ENCODE measurements at regions not wholly inside any gene's neighbourhood (a gene's known extent, or its start where the extent isn't known, plus 50 kb on each side); places are given as distances from the start of the nearest gene placed in this dataset.

DNA sequence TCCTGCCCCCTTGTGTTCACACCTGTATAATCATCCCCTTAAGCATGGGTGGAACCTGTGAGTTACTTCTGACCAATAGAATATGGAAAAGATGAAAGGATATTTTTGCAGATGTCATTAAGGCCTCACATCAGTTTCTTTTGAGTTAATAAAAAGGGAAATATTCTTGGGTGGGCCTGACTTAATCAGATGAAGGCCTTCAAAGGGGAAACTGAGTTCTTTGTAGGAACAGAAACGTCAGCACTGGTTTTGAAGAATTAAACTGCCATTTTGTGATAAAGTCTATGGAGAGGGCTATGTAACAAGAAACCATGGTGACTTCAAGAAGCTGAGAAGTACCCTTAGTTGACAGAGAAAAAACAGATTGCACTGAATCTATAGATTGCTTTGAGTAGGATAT is 168.7 kb upstream of the CNTNAP4 start:
- Histone ChIP-seq H3K36me3 (ENCODE audit: control insufficient read depth, insufficient read depth, low read length) (no peaks in the 10 kb centered on the region), H3K27me3 (ENCODE audit: control insufficient read depth, insufficient read depth, low read length) (no peaks in the 10 kb centered on the region), H3K4me3 (ENCODE audit: low read depth, low read length) (no peak overlapping the region)
- POLR2A ChIA-PET, result no interaction called here
- DNase-seq (ENCODE audit: low read depth), result no peak
- TF ChIP-seq, protein P1, sequence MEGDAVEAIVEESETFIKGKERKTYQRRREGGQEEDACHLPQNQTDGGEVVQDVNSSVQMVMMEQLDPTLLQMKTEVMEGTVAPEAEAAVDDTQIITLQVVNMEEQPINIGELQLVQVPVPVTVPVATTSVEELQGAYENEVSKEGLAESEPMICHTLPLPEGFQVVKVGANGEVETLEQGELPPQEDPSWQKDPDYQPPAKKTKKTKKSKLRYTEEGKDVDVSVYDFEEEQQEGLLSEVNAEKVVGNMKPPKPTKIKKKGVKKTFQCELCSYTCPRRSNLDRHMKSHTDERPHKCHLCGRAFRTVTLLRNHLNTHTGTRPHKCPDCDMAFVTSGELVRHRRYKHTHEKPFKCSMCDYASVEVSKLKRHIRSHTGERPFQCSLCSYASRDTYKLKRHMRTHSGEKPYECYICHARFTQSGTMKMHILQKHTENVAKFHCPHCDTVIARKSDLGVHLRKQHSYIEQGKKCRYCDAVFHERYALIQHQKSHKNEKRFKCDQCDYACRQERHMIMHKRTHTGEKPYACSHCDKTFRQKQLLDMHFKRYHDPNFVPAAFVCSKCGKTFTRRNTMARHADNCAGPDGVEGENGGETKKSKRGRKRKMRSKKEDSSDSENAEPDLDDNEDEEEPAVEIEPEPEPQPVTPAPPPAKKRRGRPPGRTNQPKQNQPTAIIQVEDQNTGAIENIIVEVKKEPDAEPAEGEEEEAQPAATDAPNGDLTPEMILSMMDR (IDR thresholded peaks at IDR 0.05; ENCODE audit: insufficient read depth, low read depth, low read length), result no peak
- CTCF ChIA-PET, result no interaction called here

DNA sequence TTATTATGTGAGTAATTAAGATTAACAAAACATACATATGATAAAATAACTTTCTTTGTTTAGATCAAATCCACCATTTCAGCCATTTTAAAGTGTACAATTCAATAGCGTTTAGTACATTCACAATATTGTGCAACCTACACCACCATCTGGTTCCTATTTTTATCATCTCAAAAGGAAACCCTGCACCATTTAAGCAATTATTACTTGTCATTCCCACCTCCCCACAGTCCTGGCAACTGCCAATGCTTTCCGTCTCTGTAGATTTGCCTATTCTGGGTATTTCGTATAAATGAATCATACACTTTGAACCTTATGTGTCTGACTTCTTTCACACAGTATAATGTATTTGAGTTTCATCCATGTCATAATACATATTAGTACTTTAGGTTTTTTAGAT is 162.5 kb upstream of the CNTNAP4 start:
- no peak overlapping the region for H3K4me3 ChIP-seq (ENCODE audit: low read depth, low read length)
- TF ChIP-seq, protein P1 (IDR thresholded peaks at IDR 0.05; ENCODE audit: insufficient read depth, low read depth, low read length), result no peak
- no peaks in the 10 kb centered on the region for H3K36me3 ChIP-seq (ENCODE audit: control insufficient read depth, insufficient read depth, low read length)
- ChIA-PET POLR2A (no interaction called here), CTCF (no interaction called here)
- no peaks in the 10 kb centered on the region for H3K27me3 ChIP-seq (ENCODE audit: control insufficient read depth, insufficient read depth, low read length)
- DNase-seq (ENCODE audit: low read depth), result no peak

DNA sequence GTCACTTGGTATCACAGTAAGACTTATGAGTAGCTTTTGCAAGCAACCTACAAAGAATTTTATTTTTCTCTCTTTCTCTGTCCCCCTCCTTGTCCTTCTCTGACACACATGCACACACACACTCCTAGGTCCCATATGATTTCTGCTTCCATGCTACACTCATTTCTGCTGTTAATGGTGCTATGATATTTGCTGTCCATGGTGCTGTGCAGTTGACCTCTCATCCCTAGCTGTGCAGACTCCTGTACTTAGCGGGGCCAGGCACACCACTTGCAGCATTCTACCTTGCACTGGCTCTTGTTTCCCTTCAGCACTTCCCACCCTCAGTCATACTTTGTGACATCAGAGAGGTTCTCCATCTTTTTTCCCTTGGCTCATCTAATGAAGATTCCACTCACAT is 158.9 kb upstream of the CNTNAP4 start:
- Histone ChIP-seq H3K36me3 (ENCODE audit: control insufficient read depth, insufficient read depth, low read length) (no peaks in the 10 kb centered on the region), H3K4me3 (ENCODE audit: low read depth, low read length) (no peak overlapping the region), H3K27me3 (ENCODE audit: control insufficient read depth, insufficient read depth, low read length) (no peaks in the 10 kb centered on the region)
- ChIA-PET POLR2A (no interaction called here), CTCF (interaction anchor here (0.8 kb wide), 1 partner anchor 12 kb away, joined by 5 read pairs; no protein-coding TSS in a partner anchor)
- TF ChIP-seq, protein P1 (IDR thresholded peaks at IDR 0.05; ENCODE audit: insufficient read depth, low read depth, low read length), result no peak
- DNase-seq (ENCODE audit: low read depth), result no peak

DNA sequence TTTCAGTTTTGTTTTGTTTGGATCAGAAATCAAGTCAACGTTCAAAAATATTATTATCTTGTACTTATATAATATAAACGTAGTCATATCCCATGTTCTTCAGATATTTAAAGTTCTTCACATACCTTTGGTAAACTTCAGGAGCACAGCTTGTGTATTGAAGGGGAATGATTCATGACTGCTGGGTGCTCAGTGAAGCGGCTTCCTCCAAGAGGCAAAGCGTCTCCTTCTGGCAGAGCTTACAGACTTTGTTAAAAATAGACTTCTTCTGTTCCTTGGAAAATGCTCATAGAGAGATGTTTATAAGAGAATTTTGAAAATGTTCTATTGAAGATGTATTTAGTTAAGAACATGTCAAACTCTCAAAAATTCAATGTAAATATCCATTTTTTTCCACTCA is 155.6 kb upstream of the CNTNAP4 start:
- TF ChIP-seq, protein P1 (IDR thresholded peaks at IDR 0.05; ENCODE audit: insufficient read depth, low read depth, low read length), result no peak
- CTCF ChIA-PET, result no interaction called here
- DNase-seq (ENCODE audit: low read depth), result no peak
- Histone ChIP-seq H3K36me3 (ENCODE audit: control insufficient read depth, insufficient read depth, low read length) (no peaks in the 10 kb centered on the region), H3K27me3 (ENCODE audit: control insufficient read depth, insufficient read depth, low read length) (no peaks in the 10 kb centered on the region), H3K4me3 (ENCODE audit: low read depth, low read length) (no peak overlapping the region)
- POLR2A ChIA-PET, result no interaction called here

DNA sequence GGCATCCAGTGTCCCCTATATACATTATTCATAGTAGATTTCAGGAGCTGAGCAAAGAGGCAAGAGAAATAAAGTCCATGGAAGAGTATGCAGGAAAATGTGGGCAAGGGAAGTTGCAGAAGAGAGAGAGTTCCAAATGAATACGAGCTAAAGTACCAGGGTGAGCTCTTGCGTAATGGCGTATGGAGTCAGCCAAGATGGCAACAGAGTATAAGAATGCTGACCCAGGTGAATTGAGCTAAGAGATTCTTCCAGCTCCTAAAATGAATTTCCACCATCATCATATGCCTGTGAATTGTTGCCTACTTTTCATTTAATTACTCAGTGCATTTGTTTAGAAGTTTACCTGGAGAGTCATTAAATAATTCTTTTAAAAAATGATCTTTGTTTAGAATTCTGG is 153.2 kb upstream of the CNTNAP4 start:
- no peaks in the 10 kb centered on the region for H3K36me3 ChIP-seq (ENCODE audit: control insufficient read depth, insufficient read depth, low read length)
- ChIA-PET CTCF (no interaction called here), POLR2A (no interaction called here)
- DNase-seq (ENCODE audit: low read depth), result no peak
- no peaks in the 10 kb centered on the region for H3K27me3 ChIP-seq (ENCODE audit: control insufficient read depth, insufficient read depth, low read length)
- TF ChIP-seq, protein P1 (IDR thresholded peaks at IDR 0.05; ENCODE audit: insufficient read depth, low read depth, low read length), result no peak
- H3K4me3 ChIP-seq (ENCODE audit: low read depth, low read length), result no peak overlapping the region

All from BJ (cell line).